Common myeloid progenitor, CD34-positive (primary cell): ENCODE measurements at regions not wholly inside any gene's neighbourhood (a gene's known extent, or its start where the extent isn't known, plus 50 kb on each side); places are given as distances from the start of the nearest gene placed in this dataset.

Source experiments
- CTCF ChIA-PET: fragments of 350-600 bp; sonication (Branson Sonifier 250); formaldehyde crosslinking; loops from one replicate; lab custom pipeline; 2021; ENCODE audit warnings: antibody characterized with exemption; lab: Charles Lee
- POLR2A ChIA-PET: fragments of 350-600 bp; sonication (Branson Sonifier 250); formaldehyde crosslinking; loops from one replicate; lab custom pipeline; 2021; ENCODE audit warnings: antibody characterized with exemption; lab: Charles Lee
- DNase-seq, 3 donors: peaks; one replicate each; pipeline versions ENCODE4 v3.0.0 to v3.0.0-alpha.2; 2013
- H3K27ac ChIP-seq, 2 experiments: 1 replicate in 1 of 2; 2 replicates in 1 of 2; pipeline ENCODE4 v1.7.0; 2013; ENCODE audit warnings: inconsistent platforms in 2 of 2, low read length in 2 of 2, mild to moderate bottlenecking in 2 of 2, low read depth in 1 of 2, moderate library complexity in 1 of 2; ENCODE audit not compliant: severe bottlenecking in 2 of 2, insufficient read depth in 1 of 2, poor library complexity in 1 of 2
- H3K27me3 ChIP-seq, 5 experiments: replicated peaks in 2 of 5; 1 replicate in 3 of 5; 2 replicates in 2 of 5; pipeline versions ENCODE4 v1.6.1 to v1.7.0; 2013; ENCODE audit warnings: low read length in 4 of 5, mild to moderate bottlenecking in 2 of 5, moderate library complexity in 2 of 5, inconsistent platforms in 1 of 5; ENCODE audit not compliant: insufficient read depth in 5 of 5, control insufficient read depth in 4 of 5
- H3K36me3 ChIP-seq, 4 experiments: 1 replicate in 2 of 4; 2 replicates in 2 of 4; pipeline versions ENCODE4 v1.6.1 to v1.7.0; 2013; ENCODE audit warnings: low read length in 3 of 4, control low read depth in 1 of 4, mild to moderate bottlenecking in 1 of 4; ENCODE audit not compliant: control insufficient read depth in 4 of 4, insufficient read depth in 4 of 4
- H3K4me1 ChIP-seq, 4 experiments: 1 replicate in 3 of 4; 2 replicates in 1 of 4; pipeline versions ENCODE4 v1.6.1 to v1.7.1; 2013; ENCODE audit warnings: low read length in 3 of 4, mild to moderate bottlenecking in 3 of 4, control low read depth in 1 of 4, inconsistent platforms in 1 of 4, moderate library complexity in 1 of 4; ENCODE audit not compliant: control insufficient read depth in 4 of 4, insufficient read depth in 4 of 4; ENCODE audit errors: control extremely low read depth in 1 of 4
- H3K4me3 ChIP-seq, 7 experiments: 1 replicate in 4 of 7; 2 replicates in 3 of 7; pipeline versions ENCODE4 v1.5.1 to v1.7.0; 2013; ENCODE audit warnings: mild to moderate bottlenecking in 7 of 7, low read length in 6 of 7, moderate library complexity in 6 of 7, inconsistent platforms in 2 of 7, low read depth in 2 of 7, control low read depth in 1 of 7; ENCODE audit not compliant: insufficient read depth in 4 of 7, control insufficient read depth in 1 of 7; ENCODE audit errors: extremely low read depth in 1 of 7
- H3K9me3 ChIP-seq, 5 experiments: 1 replicate in 4 of 5; 2 replicates in 1 of 5; pipeline versions ENCODE4 v1.6.1 to v1.7.1; 2013; ENCODE audit warnings: low read length in 4 of 5, mild to moderate bottlenecking in 2 of 5, inconsistent platforms in 1 of 5, low read depth in 1 of 5, moderate library complexity in 1 of 5; ENCODE audit not compliant: control insufficient read depth in 4 of 5, insufficient read depth in 2 of 5; ENCODE audit errors: control extremely low read depth in 1 of 5
- WGBS: methylation state at CpG from one replicate; pipeline ENCODE4 v1.1.5; 2013; ENCODE audit not compliant: insufficient coverage; 5-methylcytosine and 5-hydroxymethylcytosine counted together

DNA sequence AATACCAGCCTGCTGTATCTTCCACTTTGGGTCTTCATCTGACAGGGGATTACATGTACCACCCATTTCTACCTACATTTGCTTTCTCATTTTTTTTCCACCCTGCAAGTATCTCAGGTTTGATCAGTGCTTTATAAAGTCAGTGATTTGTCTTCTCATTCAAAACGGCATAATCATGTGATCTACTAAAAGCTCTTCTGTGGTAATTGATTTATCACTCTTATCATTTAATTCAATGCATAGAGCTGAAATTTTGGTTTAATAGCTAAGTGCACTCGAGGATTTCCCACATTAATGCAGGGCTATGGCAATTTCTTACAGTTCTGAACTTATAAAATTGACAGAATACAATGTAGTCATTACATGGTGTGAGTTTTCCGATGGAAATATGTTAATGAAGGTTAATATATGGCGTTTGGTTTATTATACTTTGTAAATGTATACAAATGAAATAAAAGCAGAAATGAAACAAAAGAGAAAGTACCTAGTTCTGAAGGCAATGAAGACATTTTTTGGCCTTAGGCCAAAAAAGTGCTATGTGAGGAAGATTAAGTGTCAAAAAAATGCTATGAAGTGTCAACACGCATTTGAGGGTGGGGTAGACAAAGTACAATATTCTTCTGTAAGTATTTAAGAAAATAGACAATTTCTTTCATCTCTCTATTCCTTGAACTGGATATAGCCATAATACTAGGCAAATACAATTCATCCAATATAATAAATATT lies 457.3 kb downstream of the ETV1 start:
- 100% methylated on average over 1 of the region's 5 CpGs for WGBS
- CTCF ChIA-PET, result no interaction called here

DNA sequence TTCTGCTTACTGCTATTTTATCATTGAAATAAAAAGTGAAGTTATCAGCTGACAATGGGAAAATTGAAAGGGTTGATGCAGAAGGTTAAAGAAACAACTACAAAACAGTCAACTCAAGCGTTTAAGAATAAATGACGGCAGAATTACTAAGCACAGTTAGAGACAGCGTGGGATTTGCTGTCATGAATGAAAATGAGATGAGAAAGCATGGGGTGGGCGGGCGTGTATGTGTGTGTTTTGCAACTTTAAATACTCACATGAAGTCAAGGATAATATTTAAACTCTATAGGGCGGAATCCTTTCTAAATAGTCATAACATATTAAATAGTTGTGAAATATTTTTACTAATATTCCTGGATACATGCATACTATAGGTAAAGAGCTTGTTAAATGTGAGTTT lies 450.8 kb downstream of the ETV1 start:
- ChIA-PET CTCF (no interaction called here), POLR2A (no interaction called here)
- DNase-seq, result no peak
- no peak overlapping the region for H3K4me3 ChIP-seq
- 100% methylated on average over 1 of the region's 6 CpGs for WGBS
- no peaks in the 10 kb centered on the region for H3K27me3 ChIP-seq
- H3K9me3 ChIP-seq, result no peaks in the 10 kb centered on the region
- H3K36me3 ChIP-seq, result no peaks in the 10 kb centered on the region
- H3K4me1 ChIP-seq, result no peaks in the 10 kb centered on the region
- no peak overlapping the region for H3K27ac ChIP-seq

More for the DNA sequence above, 457.3 kb downstream of the ETV1 start:
- no peak overlapping the region for H3K4me3 ChIP-seq
- no peaks in the 10 kb centered on the region for H3K4me1 ChIP-seq
- H3K36me3 ChIP-seq, result no peaks in the 10 kb centered on the region
- DNase-seq, result peak; percentile 8 to 54 (median 52)
- POLR2A ChIA-PET, result no interaction called here
- no peaks in the 10 kb centered on the region for H3K27me3 ChIP-seq
- H3K27ac ChIP-seq, result no peak overlapping the region
- no peaks in the 10 kb centered on the region for H3K9me3 ChIP-seq

DNA sequence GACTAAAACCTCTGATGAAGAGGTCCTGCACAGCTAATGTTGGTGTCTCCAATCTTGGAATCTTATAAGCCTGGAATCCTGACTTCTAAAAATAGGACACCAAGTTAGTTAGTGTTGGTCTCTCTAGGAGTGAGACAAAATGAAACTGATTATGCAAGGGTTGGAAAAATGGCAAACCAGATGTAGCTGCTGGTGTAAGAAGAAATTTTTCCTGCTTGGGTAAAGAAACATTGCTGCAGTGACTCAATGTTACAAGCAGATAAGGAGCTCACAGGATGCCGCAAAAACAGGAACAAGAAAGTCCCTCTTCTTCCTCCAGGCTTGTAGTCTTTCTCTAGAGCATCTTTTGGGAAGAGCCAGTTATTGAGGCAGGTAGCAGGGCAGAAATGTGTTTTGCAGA lies 449.0 kb downstream of the ETV1 start:
- CTCF ChIA-PET, result no interaction called here
- Histone ChIP-seq H3K9me3 (no peaks in the 10 kb centered on the region), H3K36me3 (no peaks in the 10 kb centered on the region), H3K27me3 (no peaks in the 10 kb centered on the region), H3K27ac (no peak overlapping the region), H3K4me1 (no peaks in the 10 kb centered on the region), H3K4me3 (no peak overlapping the region)
- DNase-seq, result peak in 1 of 3 donors; percentile 4
- POLR2A ChIA-PET, result no interaction called here
- 43% methylated on average over 1 of the region's 1 CpG for WGBS

DNA sequence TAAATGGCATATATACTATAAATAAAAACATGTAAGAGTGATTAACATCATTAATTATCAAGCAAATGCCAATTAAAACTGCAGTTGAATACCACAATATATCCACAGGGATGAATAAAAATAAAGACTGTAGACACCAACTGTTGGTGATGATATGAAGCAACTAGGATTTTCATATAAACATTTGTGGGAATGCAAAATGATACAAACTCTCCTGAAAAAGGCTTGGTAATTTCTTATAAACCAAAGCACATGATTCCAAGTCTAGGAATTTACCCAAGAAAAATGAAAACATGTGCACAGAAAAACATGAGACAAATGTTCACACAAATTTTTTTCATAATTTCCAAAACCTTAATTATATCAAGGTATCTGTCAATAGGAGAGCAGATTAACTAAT lies 448.1 kb downstream of the ETV1 start:
- no peaks in the 10 kb centered on the region for H3K4me1 ChIP-seq
- H3K9me3 ChIP-seq, result no peaks in the 10 kb centered on the region
- DNase-seq, result no peak
- H3K27ac ChIP-seq, result no peak overlapping the region
- no peaks in the 10 kb centered on the region for H3K27me3 ChIP-seq
- POLR2A ChIA-PET, result no interaction called here
- no peaks in the 10 kb centered on the region for H3K36me3 ChIP-seq
- CTCF ChIA-PET, result no interaction called here
- no peak overlapping the region for H3K4me3 ChIP-seq

DNA sequence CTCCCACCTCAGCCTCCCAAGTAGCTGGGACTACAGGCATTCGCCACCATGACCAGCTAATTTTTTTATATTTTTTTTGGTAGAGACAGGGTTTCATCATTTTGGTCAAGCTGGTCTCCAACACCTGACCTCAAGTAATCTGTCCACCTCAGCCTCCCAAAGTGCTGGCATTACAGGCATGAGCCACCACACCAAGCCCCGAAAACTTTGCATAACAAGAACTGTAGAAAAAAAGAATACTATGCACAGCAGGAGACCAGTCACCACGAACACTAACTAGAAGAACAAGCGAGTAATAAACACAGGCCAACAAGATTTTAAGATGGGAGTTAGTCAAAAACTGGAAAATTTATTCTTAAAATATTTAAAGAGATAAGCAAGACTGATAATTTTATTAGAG lies 447.0 kb downstream of the ETV1 start:
- Histone ChIP-seq H3K27ac (no peak overlapping the region), H3K4me1 (no peaks in the 10 kb centered on the region), H3K4me3 (no peak overlapping the region), H3K27me3 (no peaks in the 10 kb centered on the region), H3K9me3 (no peaks in the 10 kb centered on the region), H3K36me3 (no peaks in the 10 kb centered on the region)
- DNase-seq, result no peak
- ChIA-PET CTCF (no interaction called here), POLR2A (no interaction called here)
- no CpG with 5 or more reads among the region's 4 CpGs for WGBS

DNA sequence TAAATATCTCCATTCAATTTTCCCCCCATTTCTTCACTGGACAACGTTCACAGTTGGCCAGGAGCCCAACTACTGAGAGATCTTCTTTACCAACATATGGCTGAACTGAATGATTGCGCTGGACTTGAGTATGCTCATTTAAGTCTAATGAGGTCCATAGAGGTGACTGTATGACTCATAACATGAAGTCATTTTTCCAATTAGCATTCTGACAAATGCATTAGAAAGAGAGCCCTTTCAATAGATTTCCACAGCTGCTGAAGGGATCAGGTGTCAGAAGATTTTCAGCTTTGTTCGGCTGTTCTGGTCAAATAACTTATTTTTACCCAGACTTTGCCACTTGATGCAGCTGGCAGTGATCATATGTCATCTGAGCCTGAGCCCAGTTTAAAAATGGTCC lies 438.0 kb downstream of the ETV1 start:
- Histone ChIP-seq H3K4me1 (no peaks in the 10 kb centered on the region), H3K27me3 (no peaks in the 10 kb centered on the region), H3K27ac (no peak overlapping the region), H3K36me3 (no peaks in the 10 kb centered on the region), H3K9me3 (no peaks in the 10 kb centered on the region), H3K4me3 (no peak overlapping the region)
- DNase-seq, result no peak
- ChIA-PET CTCF (no interaction called here), POLR2A (no interaction called here)
- WGBS, result 100% methylated on average over 2 of the region's 3 CpGs

DNA sequence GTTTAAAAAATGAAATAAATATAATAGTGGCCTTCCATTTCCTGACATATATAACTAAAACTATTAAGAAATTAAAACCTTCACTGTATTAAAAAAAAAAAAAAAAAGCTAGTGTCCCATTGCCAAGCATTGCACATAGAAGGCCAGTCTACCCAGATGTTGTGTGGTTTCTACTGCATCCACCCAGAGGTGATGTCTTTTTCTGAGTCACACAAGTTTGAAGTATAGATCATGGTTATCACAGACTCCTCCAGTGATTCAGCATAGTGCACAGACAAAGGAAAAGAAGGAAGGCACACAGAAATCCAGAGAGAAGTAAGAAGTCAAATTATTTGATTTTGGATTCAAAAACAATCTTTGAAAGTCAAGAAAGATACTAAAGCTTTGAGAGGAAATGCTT lies 429.0 kb downstream of the ETV1 start:
- no peak for DNase-seq
- CTCF ChIA-PET, result no interaction called here
- Histone ChIP-seq H3K9me3 (no peaks in the 10 kb centered on the region), H3K27me3 (no peaks in the 10 kb centered on the region), H3K4me1 (no peaks in the 10 kb centered on the region), H3K36me3 (no peaks in the 10 kb centered on the region), H3K4me3 (no peak overlapping the region), H3K27ac (no peak overlapping the region)
- POLR2A ChIA-PET, result no interaction called here
